Fibroblast of pulmonary artery (primary cell): ENCODE measurements at regions not wholly inside any gene's neighbourhood (a gene's known extent, or its start where the extent isn't known, plus 50 kb on each side); places are given as distances from the start of the nearest gene placed in this dataset.

Experiments used
- DNase-seq: peaks from one replicate; pipeline ENCODE4 v3.0.0-alpha.2; 2010; ENCODE audit warnings: low read depth
- H3K4me3 ChIP-seq: replicated peaks from 2 replicates; pipeline ENCODE4 v1.5.1; 2011; ENCODE audit warnings: low read depth, mild to moderate bottlenecking, control low read depth, low read length, moderate library complexity
- TF ChIP-seq, protein P1 (sequence below): IDR thresholded peaks from 2 replicates; pipeline ENCODE4 v1.5.1; 2011; ENCODE audit warnings: mild to moderate bottlenecking, control low read depth, low read length, inconsistent platforms; ENCODE audit errors: missing control alignments

DNA sequence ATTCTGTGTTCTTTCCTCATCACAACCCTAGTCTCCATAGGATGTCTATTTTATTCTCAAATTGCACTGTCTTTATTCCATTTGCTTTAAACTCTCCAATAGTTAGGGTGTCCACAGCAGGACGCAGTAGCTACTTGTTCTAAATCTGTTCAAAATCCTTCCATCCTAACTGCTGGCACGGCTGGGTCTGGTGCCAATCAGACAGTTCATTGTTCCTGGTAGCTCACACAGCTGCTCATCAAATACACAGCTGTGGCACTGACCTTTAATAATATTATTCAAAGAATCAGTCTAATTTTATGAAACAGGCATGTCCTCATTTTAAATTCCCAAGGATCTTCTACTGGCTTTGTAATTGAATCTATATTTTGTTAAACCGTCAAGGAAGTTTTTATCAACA is 59.7 kb upstream of the TMEFF2 start:
- no peak overlapping the region for H3K4me3 ChIP-seq
- TF ChIP-seq, protein P1, sequence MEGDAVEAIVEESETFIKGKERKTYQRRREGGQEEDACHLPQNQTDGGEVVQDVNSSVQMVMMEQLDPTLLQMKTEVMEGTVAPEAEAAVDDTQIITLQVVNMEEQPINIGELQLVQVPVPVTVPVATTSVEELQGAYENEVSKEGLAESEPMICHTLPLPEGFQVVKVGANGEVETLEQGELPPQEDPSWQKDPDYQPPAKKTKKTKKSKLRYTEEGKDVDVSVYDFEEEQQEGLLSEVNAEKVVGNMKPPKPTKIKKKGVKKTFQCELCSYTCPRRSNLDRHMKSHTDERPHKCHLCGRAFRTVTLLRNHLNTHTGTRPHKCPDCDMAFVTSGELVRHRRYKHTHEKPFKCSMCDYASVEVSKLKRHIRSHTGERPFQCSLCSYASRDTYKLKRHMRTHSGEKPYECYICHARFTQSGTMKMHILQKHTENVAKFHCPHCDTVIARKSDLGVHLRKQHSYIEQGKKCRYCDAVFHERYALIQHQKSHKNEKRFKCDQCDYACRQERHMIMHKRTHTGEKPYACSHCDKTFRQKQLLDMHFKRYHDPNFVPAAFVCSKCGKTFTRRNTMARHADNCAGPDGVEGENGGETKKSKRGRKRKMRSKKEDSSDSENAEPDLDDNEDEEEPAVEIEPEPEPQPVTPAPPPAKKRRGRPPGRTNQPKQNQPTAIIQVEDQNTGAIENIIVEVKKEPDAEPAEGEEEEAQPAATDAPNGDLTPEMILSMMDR: no peak
- no peak for DNase-seq

DNA sequence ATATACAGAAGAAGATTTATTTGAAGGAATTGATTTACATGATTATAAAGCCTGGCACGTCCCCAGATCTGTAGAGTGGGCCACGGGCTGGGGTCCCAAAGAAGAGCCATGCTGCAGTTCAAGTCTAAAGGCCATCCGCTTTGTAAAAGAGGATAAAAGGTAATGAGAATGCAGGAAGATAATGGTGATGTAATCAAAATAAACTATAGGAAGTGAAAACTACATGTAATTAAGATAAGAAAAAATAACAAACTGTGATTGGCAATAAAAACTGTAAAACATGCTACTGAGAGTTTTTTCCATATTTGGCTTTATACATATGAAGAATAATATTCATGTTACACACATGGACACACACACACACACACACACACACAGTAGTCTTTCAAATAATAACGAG is 59.0 kb upstream of the TMEFF2 start:
- no peak overlapping the region for H3K4me3 ChIP-seq
- TF ChIP-seq, protein P1: no peak
- no peak for DNase-seq

DNA sequence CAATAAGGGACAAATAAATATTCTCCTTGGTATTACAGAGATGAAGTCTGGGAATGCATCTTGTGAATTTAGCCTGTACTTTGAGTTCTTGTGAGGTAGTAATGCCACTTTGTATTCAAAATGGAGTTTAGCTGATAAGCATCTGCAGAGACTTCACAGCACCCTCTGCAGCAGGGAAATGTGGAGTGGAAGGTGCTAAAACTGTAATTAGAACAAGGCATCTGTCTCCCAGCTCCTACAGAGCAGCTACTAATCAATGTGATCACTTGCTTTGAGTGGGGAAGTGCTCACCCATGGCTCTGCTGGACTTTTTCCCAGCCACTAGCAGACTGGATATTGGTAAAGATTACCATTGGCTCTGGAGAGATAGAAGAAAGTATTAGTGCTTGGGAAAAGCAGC is 56.2 kb upstream of the TMEFF2 start:
- DNase-seq: no peak
- no peak overlapping the region for H3K4me3 ChIP-seq
- TF ChIP-seq, protein P1: no peak

DNA sequence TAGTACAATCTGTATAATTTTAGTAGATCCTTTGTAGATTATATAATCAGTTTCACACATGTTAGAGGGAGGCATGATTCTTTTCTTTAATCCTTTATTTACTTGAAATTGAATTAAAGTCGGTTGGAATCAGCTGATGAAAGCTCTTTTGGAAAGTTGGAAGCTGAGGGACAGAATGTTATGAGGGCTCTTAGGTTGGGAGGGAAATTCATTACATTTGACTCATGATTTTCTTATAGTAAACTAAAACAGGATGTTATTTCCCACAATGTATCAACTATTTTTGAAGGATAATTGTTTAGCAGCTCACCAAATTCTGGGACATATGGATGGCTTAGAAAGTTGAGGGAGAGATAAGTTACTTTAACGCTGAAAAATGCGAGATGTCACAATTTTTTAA is 52.7 kb upstream of the TMEFF2 start:
- no peak overlapping the region for H3K4me3 ChIP-seq
- TF ChIP-seq, protein P1: no peak

DNA sequence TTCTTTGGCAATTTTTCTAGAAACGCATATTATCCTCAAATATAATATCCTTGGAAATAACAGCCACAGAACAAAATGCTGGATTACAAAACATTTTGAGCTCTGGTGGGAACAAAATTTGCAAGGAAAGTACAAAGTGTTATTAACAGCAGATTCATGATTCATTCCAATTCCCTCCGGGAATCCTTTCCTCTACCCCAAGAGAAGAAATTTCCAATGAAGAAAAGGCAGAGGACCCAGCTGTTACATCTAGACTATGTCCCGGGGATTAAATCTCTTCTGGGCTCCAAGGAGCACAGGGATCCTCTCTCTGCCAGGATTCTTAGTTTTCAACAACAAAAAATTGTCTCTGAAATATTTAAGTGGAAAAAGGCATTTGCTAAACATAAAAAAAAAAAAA is 51.6 kb upstream of the TMEFF2 start:
- H3K4me3 ChIP-seq: no peak overlapping the region
- TF ChIP-seq, protein P1: no peak
- no peak for DNase-seq

More for the DNA sequence above, 52.7 kb upstream of the TMEFF2 start:
- peak; percentile 11 for DNase-seq

DNA sequence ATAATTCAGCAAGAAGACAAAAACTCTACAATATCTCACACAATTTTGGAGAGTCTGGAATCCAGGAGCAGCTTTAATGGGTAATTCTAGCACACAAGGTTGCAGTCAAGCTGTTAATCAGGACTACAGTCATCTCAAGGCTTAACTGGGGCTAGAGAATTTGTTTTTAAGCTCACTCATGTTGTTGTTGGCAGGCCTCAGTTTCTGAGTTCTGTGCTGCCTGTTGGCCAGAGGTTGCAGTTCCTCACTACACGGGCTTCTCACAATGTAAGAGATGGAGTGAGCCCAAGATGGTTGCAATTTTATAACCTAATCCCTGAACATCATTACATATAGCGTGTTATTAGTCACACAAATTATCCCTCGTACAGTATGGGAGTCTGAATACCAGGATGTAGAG is 50.6 kb upstream of the TMEFF2 start:
- DNase-seq: no peak
- TF ChIP-seq, protein P1: no peak
- H3K4me3 ChIP-seq: no peak overlapping the region
